ENCODE measurements at regions not wholly inside any gene's neighbourhood (a gene's known extent, or its start where the extent isn't known, plus 50 kb on each side); places are given as distances from the start of the nearest gene placed in this dataset.

DNA sequence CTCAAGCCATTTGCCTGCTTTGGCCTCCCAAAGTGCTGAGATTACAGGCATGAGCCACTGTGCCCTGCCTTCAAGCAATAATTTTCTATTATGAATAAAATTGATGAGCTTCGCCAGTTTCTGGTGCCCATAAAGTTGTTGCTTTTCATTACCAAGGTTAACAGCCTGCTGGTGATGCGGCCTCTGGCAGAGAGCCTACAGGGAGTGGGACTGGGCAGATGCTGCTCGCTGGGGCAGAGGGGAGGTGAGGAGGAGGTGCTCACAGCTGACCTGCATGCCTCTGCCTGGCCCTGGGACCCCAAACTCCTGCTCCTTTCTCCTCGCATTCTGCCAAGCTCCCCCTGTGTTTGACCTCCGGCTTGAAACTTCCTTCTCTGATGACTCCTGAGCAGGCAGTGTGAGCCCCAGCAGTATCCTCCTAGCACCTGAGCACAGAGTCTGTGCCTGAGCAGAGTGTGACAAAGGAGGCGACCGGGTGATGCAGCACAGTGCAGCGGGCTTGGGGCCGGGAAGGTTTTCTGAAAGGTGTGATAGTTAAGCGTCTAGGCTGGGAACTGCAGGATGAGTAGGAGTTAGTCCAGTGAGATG lies 56.1 kb upstream of the B3GAT1 start:
- Histone ChIP-seq H3K4me2 (ENCODE audit: low read depth, low read length) (no peak overlapping the region), H3K27ac (ENCODE audit: extremely low read length, insufficient read depth, low read length) (no peak overlapping the region), H2AFZ (ENCODE audit: low read length) (no peak overlapping the region), H3K9ac (ENCODE audit: insufficient read depth, low read depth, low read length) (no peak overlapping the region), H3K36me3 (replicated peaks in 1 of 2; ENCODE audit: control insufficient read depth in 1 of 2, insufficient read depth in 2 of 2, low read length in 2 of 2) (no peaks in the 10 kb centered on the region), H3K4me1 (ENCODE audit: insufficient read depth, low read length) (peaks cover 25% of the 10 kb centered on the region), H3K4me3 (replicated peaks in 1 of 3; ENCODE audit: insufficient read depth in 1 of 3, low read depth in 2 of 3, low read length in 3 of 3) (no peak overlapping the region), H3K27me3 (ENCODE audit: control insufficient read depth in 1 of 2, insufficient read depth in 2 of 2, low read length in 2 of 2) (peaks cover 0 to 23% of the 10 kb centered on the region in 2 experiments; a peak in 2 of 5 replicates), H3K79me2 (ENCODE audit: insufficient read depth, low read length) (no peaks in the 10 kb centered on the region), H4K20me1 (ENCODE audit: insufficient read depth, low read length) (no peaks in the 10 kb centered on the region), H3K9me3 (ENCODE audit: low read length) (no peaks in the 10 kb centered on the region)
- ChIA-PET CTCF (ENCODE audit: low intra/inter-chr PET ratio, low total read pairs) (no interaction called here), POLR2A (no interaction called here)
- intact Hi-C loops (cut with micrococcal nuclease; ENCODE audit: unreplicated experiment) (no loop called here), in situ Hi-C loops (cut with HindIII; ENCODE audit: extremely low pct_ligation_motif_present, low pct_unique_long_range_greater_than_20kb) (no loop called here)
- no peak for FAIRE-seq
- BruUV-seq (replicated peaks), result no TSS peak
- DNase-seq (ENCODE audit: low spot score), result no peak
- TF ChIP-seq ZFP62 (CRISPR knock-in tag; IDR thresholded peaks at IDR 0.05), result no peak
- TF ChIP-seq, protein P1, sequence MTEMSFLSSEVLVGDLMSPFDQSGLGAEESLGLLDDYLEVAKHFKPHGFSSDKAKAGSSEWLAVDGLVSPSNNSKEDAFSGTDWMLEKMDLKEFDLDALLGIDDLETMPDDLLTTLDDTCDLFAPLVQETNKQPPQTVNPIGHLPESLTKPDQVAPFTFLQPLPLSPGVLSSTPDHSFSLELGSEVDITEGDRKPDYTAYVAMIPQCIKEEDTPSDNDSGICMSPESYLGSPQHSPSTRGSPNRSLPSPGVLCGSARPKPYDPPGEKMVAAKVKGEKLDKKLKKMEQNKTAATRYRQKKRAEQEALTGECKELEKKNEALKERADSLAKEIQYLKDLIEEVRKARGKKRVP (CRISPR knock-in tag; IDR thresholded peaks at IDR 0.05), result no peak
- WGBS (ENCODE audit: low lambda C conversion rate), result 85% methylated on average over 9 of the region's 10 CpGs
- ATAC-seq, result no peak

DNA sequence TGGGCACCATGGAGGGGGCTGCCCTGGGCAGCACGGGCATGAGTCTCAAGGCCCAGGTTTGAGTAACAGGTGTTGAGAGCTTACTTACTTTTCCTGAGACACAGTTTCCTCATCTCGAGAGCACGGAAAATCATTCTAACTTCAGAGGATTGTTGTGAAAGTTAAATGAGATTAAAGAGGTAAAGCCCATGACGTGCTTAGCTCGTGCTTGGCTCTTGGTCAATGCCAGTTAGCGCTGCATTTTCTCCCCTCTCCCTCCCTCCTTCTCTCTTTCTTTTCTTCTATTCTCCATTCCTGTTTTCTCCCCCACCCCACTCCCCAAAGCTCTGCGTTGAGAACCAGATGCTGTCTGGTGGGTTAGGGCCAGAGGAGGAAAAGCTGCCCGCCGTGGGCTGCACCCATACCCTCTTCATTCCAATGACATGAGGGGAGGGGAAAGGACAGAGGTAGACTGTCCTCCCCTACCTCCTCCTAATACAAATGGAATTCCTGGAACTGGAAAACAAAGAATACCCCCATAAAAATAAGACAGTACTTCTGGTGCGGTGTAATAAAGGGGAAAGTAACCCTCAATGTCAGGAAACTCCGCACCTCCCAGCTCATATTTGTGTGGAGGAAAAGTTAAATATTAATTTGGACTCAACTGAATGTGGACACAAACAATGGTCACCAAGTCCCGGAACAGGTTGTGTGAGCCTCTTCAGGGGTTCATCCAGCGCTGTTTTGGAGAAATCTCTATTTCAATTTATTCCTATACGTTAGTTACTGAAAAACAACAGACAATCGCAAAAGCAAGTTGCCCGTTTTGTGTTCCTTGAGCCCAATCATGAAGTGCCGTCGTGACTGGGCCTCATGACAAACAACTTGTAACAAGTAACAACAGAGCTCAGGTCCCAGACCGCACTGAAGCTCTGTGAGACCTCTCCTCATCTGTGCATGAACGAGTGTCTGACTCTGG lies 54.8 kb upstream of the B3GAT1 start:
- no peaks in the 10 kb centered on the region for H3K9me3 ChIP-seq (ENCODE audit: low read length)
- H3K4me2 ChIP-seq (ENCODE audit: low read depth, low read length), result peak overlapping the region; percentile 73
- 6% methylated on average over 20 of the region's 20 CpGs for WGBS (ENCODE audit: low lambda C conversion rate)
- intact Hi-C loops (cut with micrococcal nuclease; ENCODE audit: unreplicated experiment) (no loop called here), in situ Hi-C loops (cut with HindIII; ENCODE audit: extremely low pct_ligation_motif_present, low pct_unique_long_range_greater_than_20kb) (no loop called here)
- no peak overlapping the region for H3K9ac ChIP-seq (ENCODE audit: insufficient read depth, low read depth, low read length)
- no peak overlapping the region for H3K27ac ChIP-seq (ENCODE audit: extremely low read length, insufficient read depth, low read length)
- DNase-seq (ENCODE audit: low spot score), result peak; percentile 35
- POLR2A ChIA-PET, result interaction anchor here (0.8 kb wide), 1 partner anchor 213 kb away, joined by 3 read pairs; the partner anchor contains the start of gene ACAD8
- no peaks in the 10 kb centered on the region for H3K36me3 ChIP-seq (replicated peaks in 1 of 2; ENCODE audit: control insufficient read depth in 1 of 2, insufficient read depth in 2 of 2, low read length in 2 of 2)
- BruUV-seq (replicated peaks), result no TSS peak
- H3K79me2 ChIP-seq (ENCODE audit: insufficient read depth, low read length), result no peaks in the 10 kb centered on the region
- ATAC-seq, result peak; percentile 90
- H3K4me3 ChIP-seq (replicated peaks in 1 of 3; ENCODE audit: insufficient read depth in 1 of 3, low read depth in 2 of 3, low read length in 3 of 3), result peak overlapping the region; percentile 22 to 50 (median 48); a peak in 4 of 6 replicates
- peaks cover 0 to 20% of the 10 kb centered on the region in 2 experiments; a peak in 2 of 5 replicates for H3K27me3 ChIP-seq (ENCODE audit: control insufficient read depth in 1 of 2, insufficient read depth in 2 of 2, low read length in 2 of 2)
- H2AFZ ChIP-seq (ENCODE audit: low read length), result peak overlapping the region; percentile 79
- H3K4me1 ChIP-seq (ENCODE audit: insufficient read depth, low read length), result peaks cover 25% of the 10 kb centered on the region
- H4K20me1 ChIP-seq (ENCODE audit: insufficient read depth, low read length), result no peaks in the 10 kb centered on the region
- CTCF ChIA-PET (ENCODE audit: low intra/inter-chr PET ratio, low total read pairs), result no interaction called here
- peak; percentile 64 for FAIRE-seq
- TF ChIP-seq ZNF138 (CRISPR knock-in tag; IDR thresholded peaks at IDR 0.05; ENCODE audit: low read depth) (no peak), CAMTA2 (CRISPR knock-in tag; IDR thresholded peaks at IDR 0.05; ENCODE audit: borderline replicate concordance) (no peak), GPN1 (CRISPR knock-in tag; IDR thresholded peaks at IDR 0.05; ENCODE audit: borderline replicate concordance) (no peak), SOX6 (IDR thresholded peaks at IDR 0.05) (no peak), SOX6 (CRISPR knock-in tag; IDR thresholded peaks at IDR 0.05) (peak; percentile 41)
- TF ChIP-seq, protein P2, sequence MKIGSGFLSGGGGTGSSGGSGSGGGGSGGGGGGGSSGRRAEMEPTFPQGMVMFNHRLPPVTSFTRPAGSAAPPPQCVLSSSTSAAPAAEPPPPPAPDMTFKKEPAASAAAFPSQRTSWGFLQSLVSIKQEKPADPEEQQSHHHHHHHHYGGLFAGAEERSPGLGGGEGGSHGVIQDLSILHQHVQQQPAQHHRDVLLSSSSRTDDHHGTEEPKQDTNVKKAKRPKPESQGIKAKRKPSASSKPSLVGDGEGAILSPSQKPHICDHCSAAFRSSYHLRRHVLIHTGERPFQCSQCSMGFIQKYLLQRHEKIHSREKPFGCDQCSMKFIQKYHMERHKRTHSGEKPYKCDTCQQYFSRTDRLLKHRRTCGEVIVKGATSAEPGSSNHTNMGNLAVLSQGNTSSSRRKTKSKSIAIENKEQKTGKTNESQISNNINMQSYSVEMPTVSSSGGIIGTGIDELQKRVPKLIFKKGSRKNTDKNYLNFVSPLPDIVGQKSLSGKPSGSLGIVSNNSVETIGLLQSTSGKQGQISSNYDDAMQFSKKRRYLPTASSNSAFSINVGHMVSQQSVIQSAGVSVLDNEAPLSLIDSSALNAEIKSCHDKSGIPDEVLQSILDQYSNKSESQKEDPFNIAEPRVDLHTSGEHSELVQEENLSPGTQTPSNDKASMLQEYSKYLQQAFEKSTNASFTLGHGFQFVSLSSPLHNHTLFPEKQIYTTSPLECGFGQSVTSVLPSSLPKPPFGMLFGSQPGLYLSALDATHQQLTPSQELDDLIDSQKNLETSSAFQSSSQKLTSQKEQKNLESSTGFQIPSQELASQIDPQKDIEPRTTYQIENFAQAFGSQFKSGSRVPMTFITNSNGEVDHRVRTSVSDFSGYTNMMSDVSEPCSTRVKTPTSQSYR (CRISPR knock-in tag; IDR thresholded peaks at IDR 0.05; ENCODE audit: borderline replicate concordance), result no peak
- TF ChIP-seq, protein P3, sequence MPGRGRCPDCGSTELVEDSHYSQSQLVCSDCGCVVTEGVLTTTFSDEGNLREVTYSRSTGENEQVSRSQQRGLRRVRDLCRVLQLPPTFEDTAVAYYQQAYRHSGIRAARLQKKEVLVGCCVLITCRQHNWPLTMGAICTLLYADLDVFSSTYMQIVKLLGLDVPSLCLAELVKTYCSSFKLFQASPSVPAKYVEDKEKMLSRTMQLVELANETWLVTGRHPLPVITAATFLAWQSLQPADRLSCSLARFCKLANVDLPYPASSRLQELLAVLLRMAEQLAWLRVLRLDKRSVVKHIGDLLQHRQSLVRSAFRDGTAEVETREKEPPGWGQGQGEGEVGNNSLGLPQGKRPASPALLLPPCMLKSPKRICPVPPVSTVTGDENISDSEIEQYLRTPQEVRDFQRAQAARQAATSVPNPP (CRISPR knock-in tag; IDR thresholded peaks at IDR 0.05), result no peak
